ENCODE measurements at regions not wholly inside any gene's neighbourhood (a gene's known extent, or its start where the extent isn't known, plus 50 kb on each side); places are given as distances from the start of the nearest gene placed in this dataset.

DNA sequence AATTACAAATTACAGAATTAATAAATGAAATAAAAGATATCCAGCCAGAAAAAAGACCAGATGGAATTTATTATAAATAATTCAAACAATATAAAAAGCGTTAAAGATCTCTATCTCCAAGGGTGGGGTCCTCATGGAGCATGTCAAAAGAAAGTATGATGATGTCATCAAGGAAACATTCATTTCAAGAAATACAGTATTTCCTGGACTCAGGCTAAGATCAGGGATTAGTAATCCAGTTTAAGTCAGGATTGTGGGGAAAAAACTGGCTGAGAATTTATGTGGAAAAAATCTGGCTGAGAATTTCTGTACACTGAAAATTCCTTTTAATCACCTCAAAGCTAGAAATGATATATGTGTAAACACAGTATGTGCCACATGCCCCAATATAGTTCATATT lies 1075.3 kb downstream of the XPNPEP1 start:
- TF ChIP-seq, protein P1, sequence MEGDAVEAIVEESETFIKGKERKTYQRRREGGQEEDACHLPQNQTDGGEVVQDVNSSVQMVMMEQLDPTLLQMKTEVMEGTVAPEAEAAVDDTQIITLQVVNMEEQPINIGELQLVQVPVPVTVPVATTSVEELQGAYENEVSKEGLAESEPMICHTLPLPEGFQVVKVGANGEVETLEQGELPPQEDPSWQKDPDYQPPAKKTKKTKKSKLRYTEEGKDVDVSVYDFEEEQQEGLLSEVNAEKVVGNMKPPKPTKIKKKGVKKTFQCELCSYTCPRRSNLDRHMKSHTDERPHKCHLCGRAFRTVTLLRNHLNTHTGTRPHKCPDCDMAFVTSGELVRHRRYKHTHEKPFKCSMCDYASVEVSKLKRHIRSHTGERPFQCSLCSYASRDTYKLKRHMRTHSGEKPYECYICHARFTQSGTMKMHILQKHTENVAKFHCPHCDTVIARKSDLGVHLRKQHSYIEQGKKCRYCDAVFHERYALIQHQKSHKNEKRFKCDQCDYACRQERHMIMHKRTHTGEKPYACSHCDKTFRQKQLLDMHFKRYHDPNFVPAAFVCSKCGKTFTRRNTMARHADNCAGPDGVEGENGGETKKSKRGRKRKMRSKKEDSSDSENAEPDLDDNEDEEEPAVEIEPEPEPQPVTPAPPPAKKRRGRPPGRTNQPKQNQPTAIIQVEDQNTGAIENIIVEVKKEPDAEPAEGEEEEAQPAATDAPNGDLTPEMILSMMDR (conservative IDR thresholded peaks at IDR 0.05; ENCODE audit: low read depth in 2 of 2) = no peak
- TF ChIP-seq EZH2 (IDR thresholded peaks at IDR 0.05; ENCODE audit: low read depth, unreplicated experiment) (no peak), POLR2AphosphoS5 (IDR thresholded peaks at IDR 0.05; ENCODE audit: low read depth) (no peak), CREB1 (CRISPR knock-in tag; IDR thresholded peaks at IDR 0.05; ENCODE audit: low read depth) (no peak), JUNB (IDR thresholded peaks at IDR 0.05; ENCODE audit: unreplicated experiment) (no peak), EZH2phosphoT487 (IDR thresholded peaks at IDR 0.05; ENCODE audit: unreplicated experiment) (no peak), STAT1 (IDR thresholded peaks at IDR 0.05; ENCODE audit: unreplicated experiment) (no peak), NANOG (IDR thresholded peaks at IDR 0.05; ENCODE audit: borderline replicate concordance) (no peak), ZNF114 (CRISPR knock-in tag; IDR thresholded peaks at IDR 0.05) (no peak)
- TF ChIP-seq, protein P2, sequence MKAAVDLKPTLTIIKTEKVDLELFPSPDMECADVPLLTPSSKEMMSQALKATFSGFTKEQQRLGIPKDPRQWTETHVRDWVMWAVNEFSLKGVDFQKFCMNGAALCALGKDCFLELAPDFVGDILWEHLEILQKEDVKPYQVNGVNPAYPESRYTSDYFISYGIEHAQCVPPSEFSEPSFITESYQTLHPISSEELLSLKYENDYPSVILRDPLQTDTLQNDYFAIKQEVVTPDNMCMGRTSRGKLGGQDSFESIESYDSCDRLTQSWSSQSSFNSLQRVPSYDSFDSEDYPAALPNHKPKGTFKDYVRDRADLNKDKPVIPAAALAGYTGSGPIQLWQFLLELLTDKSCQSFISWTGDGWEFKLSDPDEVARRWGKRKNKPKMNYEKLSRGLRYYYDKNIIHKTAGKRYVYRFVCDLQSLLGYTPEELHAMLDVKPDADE (IDR thresholded peaks at IDR 0.05) = no peak
- TF ChIP-seq, protein P3, sequence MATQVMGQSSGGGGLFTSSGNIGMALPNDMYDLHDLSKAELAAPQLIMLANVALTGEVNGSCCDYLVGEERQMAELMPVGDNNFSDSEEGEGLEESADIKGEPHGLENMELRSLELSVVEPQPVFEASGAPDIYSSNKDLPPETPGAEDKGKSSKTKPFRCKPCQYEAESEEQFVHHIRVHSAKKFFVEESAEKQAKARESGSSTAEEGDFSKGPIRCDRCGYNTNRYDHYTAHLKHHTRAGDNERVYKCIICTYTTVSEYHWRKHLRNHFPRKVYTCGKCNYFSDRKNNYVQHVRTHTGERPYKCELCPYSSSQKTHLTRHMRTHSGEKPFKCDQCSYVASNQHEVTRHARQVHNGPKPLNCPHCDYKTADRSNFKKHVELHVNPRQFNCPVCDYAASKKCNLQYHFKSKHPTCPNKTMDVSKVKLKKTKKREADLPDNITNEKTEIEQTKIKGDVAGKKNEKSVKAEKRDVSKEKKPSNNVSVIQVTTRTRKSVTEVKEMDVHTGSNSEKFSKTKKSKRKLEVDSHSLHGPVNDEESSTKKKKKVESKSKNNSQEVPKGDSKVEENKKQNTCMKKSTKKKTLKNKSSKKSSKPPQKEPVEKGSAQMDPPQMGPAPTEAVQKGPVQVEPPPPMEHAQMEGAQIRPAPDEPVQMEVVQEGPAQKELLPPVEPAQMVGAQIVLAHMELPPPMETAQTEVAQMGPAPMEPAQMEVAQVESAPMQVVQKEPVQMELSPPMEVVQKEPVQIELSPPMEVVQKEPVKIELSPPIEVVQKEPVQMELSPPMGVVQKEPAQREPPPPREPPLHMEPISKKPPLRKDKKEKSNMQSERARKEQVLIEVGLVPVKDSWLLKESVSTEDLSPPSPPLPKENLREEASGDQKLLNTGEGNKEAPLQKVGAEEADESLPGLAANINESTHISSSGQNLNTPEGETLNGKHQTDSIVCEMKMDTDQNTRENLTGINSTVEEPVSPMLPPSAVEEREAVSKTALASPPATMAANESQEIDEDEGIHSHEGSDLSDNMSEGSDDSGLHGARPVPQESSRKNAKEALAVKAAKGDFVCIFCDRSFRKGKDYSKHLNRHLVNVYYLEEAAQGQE (IDR thresholded peaks at IDR 0.05; ENCODE audit: unreplicated experiment) = no peak

All from GM23338 (cell line).